ENCODE measurements at regions not wholly inside any gene's neighbourhood (a gene's known extent, or its start where the extent isn't known, plus 50 kb on each side); places are given as distances from the start of the nearest gene placed in this dataset.
"Not testable (repeated sequence)": the region's sequence is repeated elsewhere in the genome, so short reads cannot be mapped to it uniquely, and the experiment has no call there.

DNA sequence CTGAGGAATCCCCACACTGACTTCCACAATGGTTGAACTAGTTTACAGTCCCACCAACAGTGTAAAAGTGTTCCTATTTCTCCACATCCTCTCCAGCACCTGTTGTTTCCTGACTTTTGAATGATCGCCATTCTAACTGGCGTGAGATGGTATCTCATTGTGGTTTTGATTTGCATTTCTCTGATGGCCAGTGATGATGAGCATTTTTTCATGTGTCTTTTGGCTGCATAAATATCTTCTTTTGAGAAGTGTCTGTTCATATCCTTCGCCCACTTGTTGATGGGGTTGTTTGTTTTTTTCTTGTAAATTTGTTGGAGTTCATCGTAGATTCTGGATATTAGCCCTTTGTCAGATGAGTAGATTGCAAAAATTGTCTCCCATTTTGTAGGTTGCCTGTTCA lies 583.1 kb upstream of the RGMB start:
- TF ChIP-seq, protein P1, sequence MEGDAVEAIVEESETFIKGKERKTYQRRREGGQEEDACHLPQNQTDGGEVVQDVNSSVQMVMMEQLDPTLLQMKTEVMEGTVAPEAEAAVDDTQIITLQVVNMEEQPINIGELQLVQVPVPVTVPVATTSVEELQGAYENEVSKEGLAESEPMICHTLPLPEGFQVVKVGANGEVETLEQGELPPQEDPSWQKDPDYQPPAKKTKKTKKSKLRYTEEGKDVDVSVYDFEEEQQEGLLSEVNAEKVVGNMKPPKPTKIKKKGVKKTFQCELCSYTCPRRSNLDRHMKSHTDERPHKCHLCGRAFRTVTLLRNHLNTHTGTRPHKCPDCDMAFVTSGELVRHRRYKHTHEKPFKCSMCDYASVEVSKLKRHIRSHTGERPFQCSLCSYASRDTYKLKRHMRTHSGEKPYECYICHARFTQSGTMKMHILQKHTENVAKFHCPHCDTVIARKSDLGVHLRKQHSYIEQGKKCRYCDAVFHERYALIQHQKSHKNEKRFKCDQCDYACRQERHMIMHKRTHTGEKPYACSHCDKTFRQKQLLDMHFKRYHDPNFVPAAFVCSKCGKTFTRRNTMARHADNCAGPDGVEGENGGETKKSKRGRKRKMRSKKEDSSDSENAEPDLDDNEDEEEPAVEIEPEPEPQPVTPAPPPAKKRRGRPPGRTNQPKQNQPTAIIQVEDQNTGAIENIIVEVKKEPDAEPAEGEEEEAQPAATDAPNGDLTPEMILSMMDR (IDR thresholded peaks at IDR 0.05) = not testable (repeated sequence)
- TF ChIP-seq POLR2A (IDR thresholded peaks at IDR 0.05) = not testable (repeated sequence)
